IgD-negative memory B cell (primary cell): ENCODE measurements at regions not wholly inside any gene's neighbourhood (a gene's known extent, or its start where the extent isn't known, plus 50 kb on each side); places are given as distances from the start of the nearest gene placed in this dataset.

Experiments used
- H3K27ac Mint-ChIP-seq, 3 donors: one replicate each; pipeline ENCODE4 v1.8.0; 2020 to 2022; ENCODE audit warnings: mild to moderate bottlenecking in 3 of 3, mixed read lengths in 3 of 3, moderate library complexity in 1 of 3
- H3K27me3 Mint-ChIP-seq: one replicate; pipeline ENCODE4 v1.8.0; 2021; ENCODE audit warnings: mixed read lengths
- H3K36me3 Mint-ChIP-seq: one replicate; pipeline ENCODE4 v1.8.0; 2020; ENCODE audit warnings: mild to moderate bottlenecking, mixed read lengths
- H3K4me1 Mint-ChIP-seq, 3 donors: one replicate each; pipeline ENCODE4 v1.8.0; 2020 to 2022; ENCODE audit warnings: mixed read lengths in 3 of 3, mild to moderate bottlenecking in 1 of 3
- H3K4me3 Mint-ChIP-seq, 4 donors: one replicate each; pipeline ENCODE4 v1.8.0; 2020 to 2022; ENCODE audit warnings: mild to moderate bottlenecking in 4 of 4, mixed read lengths in 4 of 4, moderate library complexity in 3 of 4
- H3K9me3 Mint-ChIP-seq, 3 donors: one replicate each; pipeline ENCODE4 v1.8.0; 2020 to 2021; ENCODE audit warnings: mixed read lengths in 3 of 3, mild to moderate bottlenecking in 1 of 3

GRCh38 chrX:20954014-20954413 lies 420.2 kb upstream of the CNKSR2 start:
- no peak overlapping the region for H3K27ac Mint-ChIP-seq
- H3K9me3 Mint-ChIP-seq: peaks cover 0 to 3% (median 0%) of the 10 kb centered on the region in 3 donors
- H3K27me3 Mint-ChIP-seq: no peaks in the 10 kb centered on the region
- H3K4me1 Mint-ChIP-seq: peaks cover 0 to 2% (median 0%) of the 10 kb centered on the region in 3 donors
- no peak overlapping the region for H3K4me3 Mint-ChIP-seq
- H3K36me3 Mint-ChIP-seq: no peaks in the 10 kb centered on the region

- H3K4me1 Mint-ChIP-seq: peaks cover 0 to 2% (median 2%) of the 10 kb centered on the region in 3 donors
- H3K27ac Mint-ChIP-seq: no peak overlapping the region
- H3K36me3 Mint-ChIP-seq: no peaks in the 10 kb centered on the region
- peaks cover 0 to 3% (median 0%) of the 10 kb centered on the region in 3 donors for H3K9me3 Mint-ChIP-seq
- H3K27me3 Mint-ChIP-seq: peaks cover under 1% of the 10 kb centered on the region
- no peak overlapping the region for H3K4me3 Mint-ChIP-seq
Observed at GRCh38 chrX:20952180-20952579, 422.0 kb upstream of the CNKSR2 start.

DNA sequence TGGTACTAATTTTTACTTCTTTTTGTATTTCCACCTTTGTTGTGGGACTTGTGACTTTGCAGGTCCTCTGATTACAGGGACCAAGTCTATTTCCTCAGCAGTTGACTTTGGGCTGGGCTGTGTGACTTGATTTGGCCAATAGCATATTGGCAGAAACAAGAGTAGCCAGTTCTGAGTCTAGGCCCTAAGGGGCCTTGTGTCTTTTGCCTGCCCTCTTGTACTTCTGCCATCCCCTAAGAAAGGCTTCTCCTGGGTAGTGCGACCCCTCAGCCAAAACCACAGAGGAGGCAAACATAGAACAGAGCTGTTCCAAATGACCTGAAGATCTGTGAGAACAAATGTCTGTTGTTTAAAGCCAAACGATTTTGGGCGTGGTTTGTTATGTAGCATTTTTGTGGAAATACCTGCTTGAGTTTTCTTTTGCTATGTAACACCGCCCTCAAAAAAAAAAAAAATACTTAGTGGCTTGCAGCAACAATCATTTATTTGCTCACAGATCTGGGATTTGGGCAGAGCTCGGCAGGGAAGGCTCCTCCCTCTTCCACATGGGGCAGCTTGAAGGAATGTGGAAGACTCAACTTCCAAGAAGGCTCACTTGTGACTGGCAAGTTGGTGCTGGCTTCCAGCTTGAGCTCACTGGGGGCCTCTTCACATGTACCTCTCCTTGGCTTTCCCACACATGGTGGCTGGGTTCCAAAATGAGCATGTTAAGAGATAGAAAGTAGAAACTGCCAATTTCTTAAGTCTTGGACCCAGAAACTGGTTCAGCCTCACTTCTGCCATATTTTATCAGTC lies 423.0 kb upstream of the CNKSR2 start:
- Mint-ChIP-seq H3K27ac (no peak overlapping the region), H3K4me1 (peaks cover 0 to 2% (median 2%) of the 10 kb centered on the region in 3 donors), H3K27me3 (peaks cover 4% of the 10 kb centered on the region), H3K36me3 (no peaks in the 10 kb centered on the region), H3K9me3 (peaks cover 0 to 3% (median 0%) of the 10 kb centered on the region in 3 donors), H3K4me3 (no peak overlapping the region)

- Mint-ChIP-seq H3K27ac (no peak overlapping the region), H3K27me3 (peaks cover 4% of the 10 kb centered on the region), H3K4me3 (no peak overlapping the region), H3K9me3 (no peaks in the 10 kb centered on the region), H3K36me3 (no peaks in the 10 kb centered on the region), H3K4me1 (peaks cover 0 to 2% (median 2%) of the 10 kb centered on the region in 3 donors)
Observed at GRCh38 chrX:20947411-20947912, 426.8 kb upstream of the CNKSR2 start.

DNA sequence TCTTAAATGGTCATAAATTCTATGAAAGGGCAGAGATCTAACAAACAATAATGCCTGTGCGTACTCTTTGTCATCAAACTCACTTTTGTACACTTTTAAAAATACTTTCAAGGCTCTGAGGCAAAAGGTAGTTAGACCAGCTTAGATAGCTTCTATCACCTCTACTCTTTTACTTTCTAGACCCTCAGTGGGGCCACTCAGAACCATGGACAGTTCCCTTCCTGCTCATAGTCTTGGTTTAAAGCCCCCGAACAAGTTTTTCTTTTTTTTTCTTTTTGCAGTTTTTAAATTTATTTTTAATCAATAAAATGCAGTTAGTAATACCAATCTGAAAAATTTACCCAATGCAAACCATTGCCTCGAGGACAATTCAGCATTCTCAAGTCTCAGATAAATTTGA lies 460.5 kb upstream of the CNKSR2 start:
- H3K4me1 Mint-ChIP-seq: no peaks in the 10 kb centered on the region
- H3K27ac Mint-ChIP-seq: no peak overlapping the region
- H3K36me3 Mint-ChIP-seq: no peaks in the 10 kb centered on the region
- peaks cover 0 to 11% (median 0%) of the 10 kb centered on the region in 3 donors for H3K9me3 Mint-ChIP-seq
- H3K4me3 Mint-ChIP-seq: no peak overlapping the region
- no peaks in the 10 kb centered on the region for H3K27me3 Mint-ChIP-seq

GRCh38 chrX:20906571-20906970 lies 467.6 kb upstream of the CNKSR2 start:
- peaks cover 0 to 6% (median 4%) of the 10 kb centered on the region in 3 donors for H3K9me3 Mint-ChIP-seq
- peaks cover 1% of the 10 kb centered on the region for H3K36me3 Mint-ChIP-seq
- no peak overlapping the region for H3K27ac Mint-ChIP-seq
- no peaks in the 10 kb centered on the region for H3K4me1 Mint-ChIP-seq
- no peak overlapping the region for H3K4me3 Mint-ChIP-seq
- peaks cover 5% of the 10 kb centered on the region for H3K27me3 Mint-ChIP-seq

GRCh38 chrX:20884565-20884964 lies 489.7 kb upstream of the CNKSR2 start:
- no peak overlapping the region for H3K27ac Mint-ChIP-seq
- peaks cover 3% of the 10 kb centered on the region for H3K36me3 Mint-ChIP-seq
- peaks cover 0 to 3% (median 2%) of the 10 kb centered on the region in 3 donors for H3K9me3 Mint-ChIP-seq
- H3K27me3 Mint-ChIP-seq: no peaks in the 10 kb centered on the region
- peaks cover 0 to 2% (median 0%) of the 10 kb centered on the region in 3 donors for H3K4me1 Mint-ChIP-seq
- H3K4me3 Mint-ChIP-seq: no peak overlapping the region

DNA sequence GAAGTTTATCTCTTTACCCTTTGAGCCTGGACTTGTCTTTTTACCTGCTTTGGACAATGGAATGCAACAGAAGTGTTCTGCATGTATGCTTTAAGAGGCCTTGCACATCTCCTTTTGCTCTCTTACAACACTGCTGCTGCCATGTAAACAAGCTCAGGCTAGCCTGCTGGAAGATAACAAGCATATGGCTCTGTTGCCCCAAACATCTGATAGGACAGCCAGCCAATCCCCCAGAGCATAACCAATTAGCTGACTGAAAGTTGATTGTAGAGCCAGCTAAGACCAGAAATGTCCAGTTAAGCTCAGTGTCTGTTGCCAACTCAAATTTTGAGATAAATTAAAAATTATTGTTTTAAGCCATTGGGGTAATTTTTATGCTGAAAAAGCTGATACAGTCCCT lies 510.6 kb upstream of the CNKSR2 start:
- Mint-ChIP-seq H3K9me3 (peaks cover 3 to 23% (median 12%) of the 10 kb centered on the region in 3 donors), H3K4me1 (no peaks in the 10 kb centered on the region), H3K27ac (no peak overlapping the region), H3K36me3 (no peaks in the 10 kb centered on the region), H3K27me3 (no peaks in the 10 kb centered on the region), H3K4me3 (no peak overlapping the region)

GRCh38 chrX:20861113-20861512 lies 513.1 kb upstream of the CNKSR2 start:
- H3K4me3 Mint-ChIP-seq: no peak overlapping the region
- no peak overlapping the region for H3K27ac Mint-ChIP-seq
- H3K36me3 Mint-ChIP-seq: no peaks in the 10 kb centered on the region
- H3K4me1 Mint-ChIP-seq: no peaks in the 10 kb centered on the region
- H3K9me3 Mint-ChIP-seq: peaks cover 3 to 25% (median 12%) of the 10 kb centered on the region in 3 donors
- no peaks in the 10 kb centered on the region for H3K27me3 Mint-ChIP-seq

- no peak overlapping the region for H3K27ac Mint-ChIP-seq
- no peaks in the 10 kb centered on the region for H3K27me3 Mint-ChIP-seq
- no peaks in the 10 kb centered on the region for H3K4me1 Mint-ChIP-seq
- H3K4me3 Mint-ChIP-seq: no peak overlapping the region
- H3K36me3 Mint-ChIP-seq: no peaks in the 10 kb centered on the region
- H3K9me3 Mint-ChIP-seq: peaks cover 0 to 25% (median 12%) of the 10 kb centered on the region in 3 donors
Observed at GRCh38 chrX:20857746-20858145, 516.5 kb upstream of the CNKSR2 start.

DNA sequence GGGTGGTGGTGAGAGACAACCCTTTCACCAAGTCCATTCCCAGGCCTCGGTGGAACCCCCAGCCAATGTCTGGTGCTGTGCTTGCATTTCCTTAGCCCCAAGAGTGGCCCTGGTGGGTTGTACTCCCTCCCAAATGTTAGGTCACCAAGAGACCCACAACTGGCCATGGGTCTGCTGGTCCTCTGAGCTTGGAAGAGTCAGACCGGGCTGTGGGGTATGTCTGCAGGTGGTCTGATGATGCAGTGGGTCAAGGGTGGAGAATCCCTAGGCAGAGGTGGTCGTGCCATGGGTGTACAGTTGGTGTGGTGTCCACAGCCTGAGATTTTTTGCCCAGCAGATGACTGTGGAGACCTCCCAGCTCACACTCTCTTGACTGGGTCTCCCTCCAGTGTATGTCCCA lies 535.7 kb upstream of the CNKSR2 start:
- no peaks in the 10 kb centered on the region for H3K27me3 Mint-ChIP-seq
- no peak overlapping the region for H3K4me3 Mint-ChIP-seq
- H3K9me3 Mint-ChIP-seq: peaks cover 3 to 9% (median 5%) of the 10 kb centered on the region in 3 donors
- H3K36me3 Mint-ChIP-seq: no peaks in the 10 kb centered on the region
- no peaks in the 10 kb centered on the region for H3K4me1 Mint-ChIP-seq
- H3K27ac Mint-ChIP-seq: no peak overlapping the region

- no peak overlapping the region for H3K4me3 Mint-ChIP-seq
- no peaks in the 10 kb centered on the region for H3K27me3 Mint-ChIP-seq
- no peaks in the 10 kb centered on the region for H3K36me3 Mint-ChIP-seq
- H3K27ac Mint-ChIP-seq: no peak overlapping the region
- H3K4me1 Mint-ChIP-seq: no peaks in the 10 kb centered on the region
- peaks cover 0 to 5% (median under 1%) of the 10 kb centered on the region in 3 donors for H3K9me3 Mint-ChIP-seq
Observed at GRCh38 chrX:20829665-20830491, 544.3 kb upstream of the CNKSR2 start.

DNA sequence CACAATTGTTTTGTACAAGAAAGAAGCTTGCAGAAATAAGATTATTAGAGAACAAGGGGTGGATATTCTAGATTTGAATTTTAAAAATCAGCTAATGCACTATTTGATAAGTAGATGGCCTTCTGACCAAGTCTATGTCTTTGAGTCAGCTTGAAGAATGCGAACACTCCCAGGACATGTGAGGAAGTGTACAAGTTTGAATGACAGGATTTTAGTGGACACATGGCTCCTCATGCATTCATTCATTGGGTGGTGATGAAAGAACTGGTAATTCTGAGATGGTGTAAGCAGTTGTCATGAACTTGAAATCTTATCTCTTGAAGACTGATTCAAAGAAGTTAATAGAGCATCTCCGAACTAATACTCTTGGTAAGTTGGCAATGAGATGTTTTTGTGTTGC lies 548.2 kb upstream of the CNKSR2 start:
- no peak overlapping the region for H3K4me3 Mint-ChIP-seq
- H3K27ac Mint-ChIP-seq: no peak overlapping the region
- no peaks in the 10 kb centered on the region for H3K27me3 Mint-ChIP-seq
- no peaks in the 10 kb centered on the region for H3K36me3 Mint-ChIP-seq
- H3K4me1 Mint-ChIP-seq: no peaks in the 10 kb centered on the region
- H3K9me3 Mint-ChIP-seq: no peaks in the 10 kb centered on the region

GRCh38 chrX:20803971-20804370 lies 537.3 kb upstream of the RPS6KA3 start:
- Mint-ChIP-seq H3K36me3 (no peaks in the 10 kb centered on the region), H3K4me3 (no peak overlapping the region), H3K27ac (no peak overlapping the region), H3K27me3 (no peaks in the 10 kb centered on the region), H3K4me1 (no peaks in the 10 kb centered on the region), H3K9me3 (peaks cover 0 to 10% (median 3%) of the 10 kb centered on the region in 3 donors)

DNA sequence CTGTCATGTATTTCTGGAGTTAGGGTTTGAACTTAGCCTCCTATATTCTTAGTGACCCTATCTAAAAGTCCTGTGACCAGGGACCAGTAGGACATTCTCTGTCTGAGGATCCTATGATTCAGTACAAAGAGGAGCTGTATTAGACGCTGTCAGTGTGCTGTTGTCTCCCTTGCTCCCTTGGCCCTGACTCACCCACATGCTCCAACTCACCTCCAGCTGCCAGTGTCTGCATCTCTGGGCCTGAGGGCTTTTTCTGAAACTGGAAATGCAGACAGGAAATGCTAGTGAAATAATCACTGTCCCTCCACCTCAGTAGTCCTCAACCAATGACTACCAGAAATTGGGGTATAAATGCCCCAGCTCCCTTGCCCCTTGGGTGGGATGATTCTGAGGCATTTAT lies 535.3 kb upstream of the RPS6KA3 start:
- H3K27me3 Mint-ChIP-seq: no peaks in the 10 kb centered on the region
- H3K4me1 Mint-ChIP-seq: no peaks in the 10 kb centered on the region
- no peak overlapping the region for H3K4me3 Mint-ChIP-seq
- H3K9me3 Mint-ChIP-seq: peaks cover 0 to 12% (median 3%) of the 10 kb centered on the region in 3 donors
- no peak overlapping the region for H3K27ac Mint-ChIP-seq
- H3K36me3 Mint-ChIP-seq: no peaks in the 10 kb centered on the region
